ENCODE measurements at regions not wholly inside any gene's neighbourhood (a gene's known extent, or its start where the extent isn't known, plus 50 kb on each side); places are given as distances from the start of the nearest gene placed in this dataset.

GRCh38 chr2:239836021-239836765 lies 188.9 kb downstream of the NDUFA10 start:
- H3K27ac Mint-ChIP-seq = no peak overlapping the region
- peaks cover 29% of the 10 kb centered on the region for H3K27me3 Mint-ChIP-seq (ENCODE audit: low read depth)
- no peak for TF ChIP-seq CTCF (IDR thresholded peaks at IDR 0.05; ENCODE audit: unreplicated experiment in 3 of 3)
- peaks cover 4% of the 10 kb centered on the region for H3K36me3 Mint-ChIP-seq (ENCODE audit: low read depth)
- no peak overlapping the region for H3K4me3 Mint-ChIP-seq
- peaks cover 7% of the 10 kb centered on the region for H3K9me3 Mint-ChIP-seq
- peaks cover 9% of the 10 kb centered on the region for H3K4me1 Mint-ChIP-seq

- Mint-ChIP-seq H3K27ac (no peak overlapping the region), H3K36me3 (ENCODE audit: low read depth) (peaks cover 4% of the 10 kb centered on the region), H3K4me3 (no peak overlapping the region)
These were observed 190.1 kb downstream of the NDUFA10 start for GRCh38 chr2:239835056-239835455.

GRCh38 chr2:239834143-239834542 lies 191.0 kb downstream of the NDUFA10 start:
- no peak overlapping the region for H3K4me3 Mint-ChIP-seq
- no peak for TF ChIP-seq CTCF (IDR thresholded peaks at IDR 0.05; ENCODE audit: unreplicated experiment in 3 of 3)
- H3K27ac Mint-ChIP-seq = no peak overlapping the region
- peaks cover 21% of the 10 kb centered on the region for H3K27me3 Mint-ChIP-seq (ENCODE audit: low read depth)
- H3K36me3 Mint-ChIP-seq (ENCODE audit: low read depth) = peaks cover 4% of the 10 kb centered on the region
- H3K4me1 Mint-ChIP-seq = peaks cover 24% of the 10 kb centered on the region
- H3K9me3 Mint-ChIP-seq = peaks cover 3% of the 10 kb centered on the region

More at GRCh38 chr2:239835056-239835455, 190.1 kb downstream of the NDUFA10 start:
- Mint-ChIP-seq H3K4me1 (peaks cover 18% of the 10 kb centered on the region), H3K9me3 (peaks cover 7% of the 10 kb centered on the region), H3K27me3 (ENCODE audit: low read depth) (peaks cover 29% of the 10 kb centered on the region)
- TF ChIP-seq CTCF (IDR thresholded peaks at IDR 0.05; ENCODE audit: unreplicated experiment in 3 of 3) = no peak

GRCh38 chr2:239833269-239834109 lies 191.7 kb downstream of the NDUFA10 start:
- no peak for TF ChIP-seq CTCF (IDR thresholded peaks at IDR 0.05; ENCODE audit: unreplicated experiment in 3 of 3)
- peaks cover 4% of the 10 kb centered on the region for H3K36me3 Mint-ChIP-seq (ENCODE audit: low read depth)
- peaks cover 3% of the 10 kb centered on the region for H3K9me3 Mint-ChIP-seq
- H3K27me3 Mint-ChIP-seq (ENCODE audit: low read depth) = peaks cover 19% of the 10 kb centered on the region
- H3K27ac Mint-ChIP-seq = no peak overlapping the region
- no peak overlapping the region for H3K4me3 Mint-ChIP-seq
- peaks cover 25% of the 10 kb centered on the region for H3K4me1 Mint-ChIP-seq

GRCh38 chr2:239832490-239833268 lies 192.5 kb downstream of the NDUFA10 start:
- Mint-ChIP-seq H3K27ac (no peak overlapping the region), H3K9me3 (peaks cover 3% of the 10 kb centered on the region), H3K27me3 (ENCODE audit: low read depth) (peaks cover 19% of the 10 kb centered on the region), H3K4me3 (no peak overlapping the region), H3K36me3 (ENCODE audit: low read depth) (peaks cover 4% of the 10 kb centered on the region), H3K4me1 (peaks cover 33% of the 10 kb centered on the region)
- no peak for TF ChIP-seq CTCF (IDR thresholded peaks at IDR 0.05; ENCODE audit: unreplicated experiment in 3 of 3)

All from nephron (organoid).